ENCODE measurements at regions not wholly inside any gene's neighbourhood (a gene's known extent, or its start where the extent isn't known, plus 50 kb on each side); places are given as distances from the start of the nearest gene placed in this dataset.

GRCh38 chr20:21577551-21577950 is 63.7 kb upstream of the NKX2-2 start:
- ChIA-PET CTCF (no interaction called here), POLR2A (no interaction called here)
- no peaks in the 10 kb centered on the region for H3K36me3 ChIP-seq (ENCODE audit: control insufficient read depth in 2 of 2, extremely low read depth in 1 of 2, insufficient read depth in 2 of 2, low read length in 2 of 2)
- no peaks in the 10 kb centered on the region for H3K79me2 ChIP-seq (ENCODE audit: control insufficient read depth, insufficient read depth, low read length)
- H3K4me2 ChIP-seq (ENCODE audit: insufficient read depth, low read length) = no peak overlapping the region
- DNase-seq (ENCODE audit: low read depth, low spot score) (no peak), FAIRE-seq (no peak)
- no TSS peak for BruUV-seq (replicated peaks)
- no peak overlapping the region for H3K9ac ChIP-seq (replicated peaks; ENCODE audit: extremely low read depth, insufficient read depth, low read length)
- H4K20me1 ChIP-seq (replicated peaks; ENCODE audit: control insufficient read depth, extremely low read depth, insufficient read depth, low read length) = no peaks in the 10 kb centered on the region
- H3K9me3 ChIP-seq (replicated peaks; ENCODE audit: control insufficient read depth, insufficient read depth, low read length) = no peaks in the 10 kb centered on the region
- H3K9me1 ChIP-seq (replicated peaks; ENCODE audit: control insufficient read depth, extremely low read depth, insufficient read depth, low read length) = no peaks in the 10 kb centered on the region
- no peaks in the 10 kb centered on the region for H3K27me3 ChIP-seq (ENCODE audit: control insufficient read depth in 2 of 2, insufficient read depth in 2 of 2, low read length in 2 of 2)
- dilution Hi-C loops (cut with MboI; ENCODE audit: extremely low pct_ligation_motif_present, low sequenced_read_pairs) (no loop called here), intact Hi-C loops (cut with micrococcal nuclease) (no loop called here)
- H3K27ac ChIP-seq (ENCODE audit: insufficient read depth, low read depth, low read length) = no peak overlapping the region
- no peak overlapping the region for H2AFZ ChIP-seq (ENCODE audit: low read depth, low read length)
- TF ChIP-seq POLR2A (IDR thresholded peaks at IDR 0.05; ENCODE audit: low read depth, low read length) = no peak
- no peaks in the 10 kb centered on the region for H3K4me1 ChIP-seq (ENCODE audit: control insufficient read depth, extremely low read depth, insufficient read depth, low read length)
- H3K4me3 ChIP-seq (replicated peaks in 1 of 3; ENCODE audit: insufficient read depth in 1 of 3, low read depth in 1 of 3, low read length in 3 of 3) = no peak overlapping the region

- H3K9me1 ChIP-seq (replicated peaks; ENCODE audit: control insufficient read depth, extremely low read depth, insufficient read depth, low read length) = no peaks in the 10 kb centered on the region
- ChIA-PET POLR2A (interaction anchor here (0.6 kb wide), 1 partner anchor 275 kb away, joined by 6 read pairs; no protein-coding TSS in a partner anchor), CTCF (no interaction called here)
- dilution Hi-C loops (cut with MboI; ENCODE audit: extremely low pct_ligation_motif_present, low sequenced_read_pairs) (no loop called here), intact Hi-C loops (cut with micrococcal nuclease) (no loop called here)
- H3K4me1 ChIP-seq (ENCODE audit: control insufficient read depth, extremely low read depth, insufficient read depth, low read length) = no peaks in the 10 kb centered on the region
- no TSS peak for BruUV-seq (replicated peaks)
- H3K9ac ChIP-seq (replicated peaks; ENCODE audit: extremely low read depth, insufficient read depth, low read length) = no peak overlapping the region
- DNase-seq (ENCODE audit: low read depth, low spot score) = no peak
- no peaks in the 10 kb centered on the region for H3K79me2 ChIP-seq (ENCODE audit: control insufficient read depth, insufficient read depth, low read length)
- H3K4me3 ChIP-seq (replicated peaks in 1 of 3; ENCODE audit: insufficient read depth in 1 of 3, low read depth in 1 of 3, low read length in 3 of 3) = no peak overlapping the region
- no peaks in the 10 kb centered on the region for H3K36me3 ChIP-seq (ENCODE audit: control insufficient read depth in 2 of 2, extremely low read depth in 1 of 2, insufficient read depth in 2 of 2, low read length in 2 of 2)
- no peak overlapping the region for H3K4me2 ChIP-seq (ENCODE audit: insufficient read depth, low read length)
- no peak overlapping the region for H3K27ac ChIP-seq (ENCODE audit: insufficient read depth, low read depth, low read length)
- TF ChIP-seq JUN (IDR thresholded peaks at IDR 0.05; ENCODE audit: borderline replicate concordance, insufficient read depth, insufficient read length, low read depth) (no peak), FOS (IDR thresholded peaks at IDR 0.05; ENCODE audit: borderline replicate concordance, insufficient read depth, low read length) (no peak), POLR2A (IDR thresholded peaks at IDR 0.05; ENCODE audit: low read depth, low read length) (no peak), EZH2 (IDR thresholded peaks at IDR 0.05; ENCODE audit: borderline replicate concordance, low read depth, low read length, severe bottlenecking) (no peak), GATA2 (IDR thresholded peaks at IDR 0.05; ENCODE audit: insufficient read depth, insufficient read length, low read depth, low read length) (no peak), MYC (IDR thresholded peaks at IDR 0.05; ENCODE audit: low read depth, low read length) (no peak), POLR2AphosphoS5 (IDR thresholded peaks at IDR 0.05; ENCODE audit: insufficient read depth, low read depth, low read length) (no peak)
- H4K20me1 ChIP-seq (replicated peaks; ENCODE audit: control insufficient read depth, extremely low read depth, insufficient read depth, low read length) = no peaks in the 10 kb centered on the region
- no peak overlapping the region for H2AFZ ChIP-seq (ENCODE audit: low read depth, low read length)
- no peaks in the 10 kb centered on the region for H3K27me3 ChIP-seq (ENCODE audit: control insufficient read depth in 2 of 2, insufficient read depth in 2 of 2, low read length in 2 of 2)
- FAIRE-seq = no peak
- no peaks in the 10 kb centered on the region for H3K9me3 ChIP-seq (replicated peaks; ENCODE audit: control insufficient read depth, insufficient read depth, low read length)
Observed at GRCh38 chr20:21575981-21576740, 62.3 kb upstream of the NKX2-2 start.
